Retinal pigment epithelial cell (primary cell): ENCODE measurements at regions not wholly inside any gene's neighbourhood (a gene's known extent, or its start where the extent isn't known, plus 50 kb on each side); places are given as distances from the start of the nearest gene placed in this dataset.

Source experiments
- DNase-seq: peaks from one replicate; pipeline ENCODE4 v3.0.0-alpha.2; 2010; ENCODE audit warnings: low read depth
- H3K4me3 ChIP-seq: 2 replicates; pipeline ENCODE4 v1.5.1; 2011; ENCODE audit warnings: mild to moderate bottlenecking, low read length, control low read depth, moderate library complexity
- CTCF ChIP-seq: conservative IDR thresholded peaks from 2 replicates; pipeline ENCODE4 v1.5.1; 2011; ENCODE audit warnings: low read depth, low read length, control low read depth, inconsistent platforms

- DNase-seq = no peak
- no peak overlapping the region for H3K4me3 ChIP-seq
- TF ChIP-seq CTCF = no peak
These were observed 269.0 kb upstream of the TBC1D5 start for GRCh38 chr3:18011387-18011786.

- no peak overlapping the region for H3K4me3 ChIP-seq
- TF ChIP-seq CTCF = no peak
- DNase-seq = no peak
These were observed 267.6 kb upstream of the TBC1D5 start for GRCh38 chr3:18010001-18010400.

- no peak for TF ChIP-seq CTCF
- H3K4me3 ChIP-seq = no peak overlapping the region
- no peak for DNase-seq
These were observed 266.4 kb upstream of the TBC1D5 start for GRCh38 chr3:18008706-18009368.

GRCh38 chr3:18007980-18008379 lies 265.5 kb upstream of the TBC1D5 start:
- TF ChIP-seq CTCF = no peak
- peak; percentile 64 for DNase-seq

GRCh38 chr3:17995769-17996168 lies 253.3 kb upstream of the TBC1D5 start:
- no peak for DNase-seq
- no peak overlapping the region for H3K4me3 ChIP-seq
- TF ChIP-seq CTCF = no peak

More at GRCh38 chr3:18007980-18008379, 265.5 kb upstream of the TBC1D5 start:
- H3K4me3 ChIP-seq = no peak overlapping the region

GRCh38 chr3:17994167-17994566 lies 251.7 kb upstream of the TBC1D5 start:
- peak; percentile 74 for DNase-seq

More at GRCh38 chr3:17994167-17994566, 251.7 kb upstream of the TBC1D5 start:
- H3K4me3 ChIP-seq = no peak overlapping the region
- TF ChIP-seq CTCF = no peak
